ENCODE measurements at regions not wholly inside any gene's neighbourhood (a gene's known extent, or its start where the extent isn't known, plus 50 kb on each side); places are given as distances from the start of the nearest gene placed in this dataset.

- ChIA-PET POLR2A (no interaction called here), CTCF (no interaction called here)
- Histone ChIP-seq H3K4me3 (ENCODE audit: low read depth, low read length) (no peak overlapping the region), H3K36me3 (ENCODE audit: control insufficient read depth in 2 of 2, insufficient read depth in 1 of 2, low read length in 2 of 2) (no peaks in the 10 kb centered on the region), H3K27ac (ENCODE audit: extremely low read depth, low read depth, low read length) (no peak overlapping the region), H3K9me3 (ENCODE audit: control insufficient read depth, insufficient read depth, low read depth, low read length) (no peaks in the 10 kb centered on the region), H3K4me1 (ENCODE audit: control insufficient read depth, insufficient read depth, low read length) (no peaks in the 10 kb centered on the region)
- TF ChIP-seq ZNF768 (tag by site-specific recombination; IDR thresholded peaks at IDR 0.05): no peak
Observed at GRCh38 chr5:60507687-60508086, 192.3 kb downstream of the DEPDC1B start.

- Histone ChIP-seq H3K9me3 (ENCODE audit: control insufficient read depth, insufficient read depth, low read depth, low read length) (no peaks in the 10 kb centered on the region), H3K36me3 (ENCODE audit: control insufficient read depth in 2 of 2, insufficient read depth in 1 of 2, low read length in 2 of 2) (no peaks in the 10 kb centered on the region), H3K4me3 (ENCODE audit: low read depth, low read length) (no peak overlapping the region), H3K27ac (ENCODE audit: extremely low read depth, low read depth, low read length) (no peak overlapping the region), H3K4me1 (ENCODE audit: control insufficient read depth, insufficient read depth, low read length) (no peaks in the 10 kb centered on the region)
- ChIA-PET CTCF (interaction anchor here (0.5 to 0.6 kb wide), 2 partner anchors 122 to 659 kb away, joined by 3 read pairs; no protein-coding TSS in a partner anchor), POLR2A (no interaction called here)
- no peak for TF ChIP-seq ZNF354C (tag by site-specific recombination; IDR thresholded peaks at IDR 0.05; ENCODE audit: borderline replicate concordance, low read depth)
- TF ChIP-seq ZNF777 (tag by site-specific recombination; IDR thresholded peaks at IDR 0.05; ENCODE audit: borderline replicate concordance): no peak
- no peak for TF ChIP-seq ZNF19 (tag by site-specific recombination; IDR thresholded peaks at IDR 0.05; ENCODE audit: low read depth)
- TF ChIP-seq ELK4 (IDR thresholded peaks at IDR 0.05; ENCODE audit: borderline replicate concordance, low read depth, low read length): no peak
- TF ChIP-seq, protein P1, sequence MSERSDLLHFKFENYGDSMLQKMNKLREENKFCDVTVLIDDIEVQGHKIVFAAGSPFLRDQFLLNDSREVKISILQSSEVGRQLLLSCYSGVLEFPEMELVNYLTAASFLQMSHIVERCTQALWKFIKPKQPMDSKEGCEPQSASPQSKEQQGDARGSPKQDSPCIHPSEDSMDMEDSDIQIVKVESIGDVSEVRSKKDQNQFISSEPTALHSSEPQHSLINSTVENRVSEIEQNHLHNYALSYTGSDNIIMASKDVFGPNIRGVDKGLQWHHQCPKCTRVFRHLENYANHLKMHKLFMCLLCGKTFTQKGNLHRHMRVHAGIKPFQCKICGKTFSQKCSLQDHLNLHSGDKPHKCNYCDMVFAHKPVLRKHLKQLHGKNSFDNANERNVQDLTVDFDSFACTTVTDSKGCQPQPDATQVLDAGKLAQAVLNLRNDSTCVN (tag by site-specific recombination; optimal IDR thresholded peaks at IDR 0.05): no peak
- no peak for TF ChIP-seq ZNF654 (tag by site-specific recombination; IDR thresholded peaks at IDR 0.05; ENCODE audit: low read depth)
- no peak for TF ChIP-seq TCF7L2 (IDR thresholded peaks at IDR 0.05; ENCODE audit: borderline replicate concordance, low read depth, low read length)
- no peak for TF ChIP-seq ZNF660 (tag by site-specific recombination; IDR thresholded peaks at IDR 0.05)
- TF ChIP-seq, protein P2, sequence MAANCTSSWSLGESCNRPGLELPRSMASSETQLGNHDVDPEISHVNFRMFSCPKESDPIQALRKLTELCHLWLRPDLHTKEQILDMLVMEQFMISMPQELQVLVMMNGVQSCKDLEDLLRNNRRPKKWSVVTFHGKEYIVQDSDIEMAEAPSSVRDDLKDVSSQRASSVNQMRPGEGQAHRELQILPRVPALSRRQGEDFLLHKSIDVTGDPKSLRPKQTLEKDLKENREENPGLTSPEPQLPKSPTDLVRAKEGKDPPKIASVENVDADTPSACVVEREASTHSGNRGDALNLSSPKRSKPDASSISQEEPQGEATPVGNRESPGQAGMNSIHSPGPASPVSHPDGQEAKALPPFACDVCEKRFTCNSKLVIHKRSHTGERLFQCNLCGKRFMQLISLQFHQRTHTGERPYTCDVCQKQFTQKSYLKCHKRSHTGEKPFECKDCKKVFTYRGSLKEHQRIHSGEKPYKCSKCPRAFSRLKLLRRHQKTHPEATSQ (tag by site-specific recombination; IDR thresholded peaks at IDR 0.05): no peak
- no peak for TF ChIP-seq ZNF639 (tag by site-specific recombination; IDR thresholded peaks at IDR 0.05)
- TF ChIP-seq KLF10 (tag by site-specific recombination; IDR thresholded peaks at IDR 0.05): no peak
- TF ChIP-seq ZNF792 (tag by site-specific recombination; IDR thresholded peaks at IDR 0.05): no peak
Observed at GRCh38 chr5:60505373-60506171, 194.4 kb downstream of the DEPDC1B start.

DNA sequence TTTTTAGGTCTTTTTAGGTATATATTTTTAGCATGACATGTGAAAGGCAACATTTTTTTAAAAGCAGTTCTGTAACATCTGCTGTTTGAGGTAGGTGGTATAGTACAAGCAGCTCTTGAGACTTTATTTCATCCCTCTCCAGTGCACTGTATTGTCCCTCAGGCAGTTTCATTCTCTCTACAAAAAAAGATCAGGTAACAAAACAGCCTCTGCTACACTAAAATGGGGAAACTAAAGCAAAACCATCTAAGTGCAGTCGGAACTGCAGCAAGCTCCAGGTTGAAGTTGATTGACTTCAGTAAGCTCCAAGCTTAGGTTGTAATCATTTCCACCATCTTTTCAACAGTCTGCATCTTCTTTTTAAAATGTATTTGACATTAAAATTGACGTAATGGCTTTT is 195.6 kb downstream of the DEPDC1B start:
- no peak overlapping the region for H3K4me3 ChIP-seq (ENCODE audit: low read depth, low read length)
- CTCF ChIA-PET: interaction anchor here (0.6 kb wide), 1 partner anchor 16 kb away, joined by 3 read pairs; no protein-coding TSS in a partner anchor
- H3K4me1 ChIP-seq (ENCODE audit: control insufficient read depth, insufficient read depth, low read length): no peaks in the 10 kb centered on the region
- no peak overlapping the region for H3K27ac ChIP-seq (ENCODE audit: extremely low read depth, low read depth, low read length)
- POLR2A ChIA-PET: interaction anchor here (0.6 kb wide), 1 partner anchor 29 kb away, joined by 5 read pairs; no protein-coding TSS in a partner anchor
- H3K9me3 ChIP-seq (ENCODE audit: control insufficient read depth, insufficient read depth, low read depth, low read length): no peaks in the 10 kb centered on the region
- no peaks in the 10 kb centered on the region for H3K36me3 ChIP-seq (ENCODE audit: control insufficient read depth in 2 of 2, insufficient read depth in 1 of 2, low read length in 2 of 2)
- TF ChIP-seq ZNF677 (tag by site-specific recombination; IDR thresholded peaks at IDR 0.05) (no peak), ZNF670 (tag by site-specific recombination; IDR thresholded peaks at IDR 0.05; ENCODE audit: low read depth) (no peak), ZFP41 (tag by site-specific recombination; IDR thresholded peaks at IDR 0.05; ENCODE audit: borderline replicate concordance) (no peak)
- TF ChIP-seq, protein P3, sequence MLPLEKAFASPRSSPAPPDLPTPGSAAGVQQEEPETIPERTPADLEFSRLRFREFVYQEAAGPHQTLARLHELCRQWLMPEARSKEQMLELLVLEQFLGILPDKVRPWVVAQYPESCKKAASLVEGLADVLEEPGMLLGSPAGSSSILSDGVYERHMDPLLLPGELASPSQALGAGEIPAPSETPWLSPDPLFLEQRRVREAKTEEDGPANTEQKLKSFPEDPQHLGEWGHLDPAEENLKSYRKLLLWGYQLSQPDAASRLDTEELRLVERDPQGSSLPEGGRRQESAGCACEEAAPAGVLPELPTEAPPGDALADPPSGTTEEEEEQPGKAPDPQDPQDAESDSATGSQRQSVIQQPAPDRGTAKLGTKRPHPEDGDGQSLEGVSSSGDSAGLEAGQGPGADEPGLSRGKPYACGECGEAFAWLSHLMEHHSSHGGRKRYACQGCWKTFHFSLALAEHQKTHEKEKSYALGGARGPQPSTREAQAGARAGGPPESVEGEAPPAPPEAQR (tag by site-specific recombination; IDR thresholded peaks at IDR 0.05): no peak
